ENCODE measurements at regions not wholly inside any gene's neighbourhood (a gene's known extent, or its start where the extent isn't known, plus 50 kb on each side); places are given as distances from the start of the nearest gene placed in this dataset.

- no peak for TF ChIP-seq ZNF77 (CRISPR knock-in tag; IDR thresholded peaks at IDR 0.05)
- TF ChIP-seq KDM4B (IDR thresholded peaks at IDR 0.05; ENCODE audit: borderline replicate concordance in 2 of 2, low read depth in 1 of 2), result no peak
- no peak for TF ChIP-seq KLF16 (IDR thresholded peaks at IDR 0.05)
- TF ChIP-seq ZNF140 (CRISPR knock-in tag; IDR thresholded peaks at IDR 0.05), result no peak
- TF ChIP-seq, protein P1, sequence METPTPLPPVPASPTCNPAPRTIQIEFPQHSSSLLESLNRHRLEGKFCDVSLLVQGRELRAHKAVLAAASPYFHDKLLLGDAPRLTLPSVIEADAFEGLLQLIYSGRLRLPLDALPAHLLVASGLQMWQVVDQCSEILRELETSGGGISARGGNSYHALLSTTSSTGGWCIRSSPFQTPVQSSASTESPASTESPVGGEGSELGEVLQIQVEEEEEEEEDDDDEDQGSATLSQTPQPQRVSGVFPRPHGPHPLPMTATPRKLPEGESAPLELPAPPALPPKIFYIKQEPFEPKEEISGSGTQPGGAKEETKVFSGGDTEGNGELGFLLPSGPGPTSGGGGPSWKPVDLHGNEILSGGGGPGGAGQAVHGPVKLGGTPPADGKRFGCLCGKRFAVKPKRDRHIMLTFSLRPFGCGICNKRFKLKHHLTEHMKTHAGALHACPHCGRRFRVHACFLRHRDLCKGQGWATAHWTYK (CRISPR knock-in tag; IDR thresholded peaks at IDR 0.05), result no peak
- TF ChIP-seq, protein P2, sequence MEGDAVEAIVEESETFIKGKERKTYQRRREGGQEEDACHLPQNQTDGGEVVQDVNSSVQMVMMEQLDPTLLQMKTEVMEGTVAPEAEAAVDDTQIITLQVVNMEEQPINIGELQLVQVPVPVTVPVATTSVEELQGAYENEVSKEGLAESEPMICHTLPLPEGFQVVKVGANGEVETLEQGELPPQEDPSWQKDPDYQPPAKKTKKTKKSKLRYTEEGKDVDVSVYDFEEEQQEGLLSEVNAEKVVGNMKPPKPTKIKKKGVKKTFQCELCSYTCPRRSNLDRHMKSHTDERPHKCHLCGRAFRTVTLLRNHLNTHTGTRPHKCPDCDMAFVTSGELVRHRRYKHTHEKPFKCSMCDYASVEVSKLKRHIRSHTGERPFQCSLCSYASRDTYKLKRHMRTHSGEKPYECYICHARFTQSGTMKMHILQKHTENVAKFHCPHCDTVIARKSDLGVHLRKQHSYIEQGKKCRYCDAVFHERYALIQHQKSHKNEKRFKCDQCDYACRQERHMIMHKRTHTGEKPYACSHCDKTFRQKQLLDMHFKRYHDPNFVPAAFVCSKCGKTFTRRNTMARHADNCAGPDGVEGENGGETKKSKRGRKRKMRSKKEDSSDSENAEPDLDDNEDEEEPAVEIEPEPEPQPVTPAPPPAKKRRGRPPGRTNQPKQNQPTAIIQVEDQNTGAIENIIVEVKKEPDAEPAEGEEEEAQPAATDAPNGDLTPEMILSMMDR (IDR thresholded peaks at IDR 0.05 in 2 of 3, conservative IDR thresholded peaks at IDR 0.05 in 1 of 3; ENCODE audit: insufficient read depth in 2 of 3, low read depth in 1 of 3, low read length in 3 of 3), result no peak
- no peak for TF ChIP-seq ETS2 (tag; IDR thresholded peaks at IDR 0.05; ENCODE audit: borderline replicate concordance, poor library complexity, severe bottlenecking)
These were observed 127.3 kb upstream of the CXCR4 start for GRCh38 chr2:136245211-136245610.
